ENCODE measurements at regions not wholly inside any gene's neighbourhood (a gene's known extent, or its start where the extent isn't known, plus 50 kb on each side); places are given as distances from the start of the nearest gene placed in this dataset.

DNA sequence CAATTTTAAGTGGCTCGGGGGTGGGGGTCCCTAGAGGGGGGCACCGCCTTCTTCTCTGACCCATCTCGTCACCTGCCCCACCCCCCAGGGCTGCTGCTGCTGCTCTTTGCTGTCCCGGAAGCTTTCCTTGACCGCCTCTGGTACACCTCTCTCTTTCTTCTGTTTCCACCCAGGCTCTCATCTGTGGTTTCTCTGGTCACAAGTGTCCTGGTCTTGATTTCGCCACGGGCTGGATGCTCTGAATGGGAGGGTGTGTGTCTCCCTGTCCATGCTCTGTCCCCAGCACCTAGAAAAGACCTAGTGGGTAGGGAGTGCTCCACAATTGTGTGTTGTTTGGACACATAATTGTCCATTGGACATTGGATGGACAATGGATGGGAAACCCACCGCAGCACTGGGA lies 134.7 kb upstream of the CIBAR2 start:
- DNase-seq (ENCODE audit: low read depth, low spot score), result no peak
- no peak for TF ChIP-seq CTCF (IDR thresholded peaks at IDR 0.05; ENCODE audit: low read depth, low read length)
- no peak overlapping the region for H3K4me3 ChIP-seq (ENCODE audit: low read depth, low read length)
- in situ Hi-C loops (cut with HindIII; ENCODE audit: low sequenced_read_pairs), result no loop called here

- no peak for TF ChIP-seq CTCF (IDR thresholded peaks at IDR 0.05; ENCODE audit: low read depth, low read length)
- in situ Hi-C loops (cut with HindIII; ENCODE audit: low sequenced_read_pairs), result no loop called here
- no peak for DNase-seq (ENCODE audit: low read depth, low spot score)
- H3K4me3 ChIP-seq (ENCODE audit: low read depth, low read length), result no peak overlapping the region
Measured at GRCh38 chr16:85248342-85248741, 136.1 kb upstream of the CIBAR2 start.

DNA sequence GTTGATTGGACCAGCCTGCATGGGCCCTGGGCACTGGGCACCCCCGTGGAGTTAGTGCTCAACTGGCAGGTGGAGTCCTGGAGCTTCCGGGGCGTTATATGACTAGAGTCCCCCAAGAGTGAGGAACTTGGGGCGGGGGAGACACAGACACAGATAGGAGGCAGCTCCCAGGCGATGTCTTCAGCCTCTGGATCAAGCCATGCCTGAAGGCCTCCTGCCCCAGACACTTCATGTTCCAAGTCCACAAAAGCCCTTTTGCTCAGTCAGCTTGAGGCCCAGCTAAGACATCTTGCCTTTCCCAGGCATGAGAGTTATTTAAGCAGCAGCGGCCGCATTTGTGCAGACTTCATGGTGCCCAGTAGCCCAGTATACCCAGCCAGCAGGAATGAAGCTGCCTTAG lies 136.6 kb upstream of the CIBAR2 start:
- no peak for TF ChIP-seq CTCF (IDR thresholded peaks at IDR 0.05; ENCODE audit: low read depth, low read length)
- DNase-seq (ENCODE audit: low read depth, low spot score), result no peak
- H3K4me3 ChIP-seq (ENCODE audit: low read depth, low read length), result no peak overlapping the region
- in situ Hi-C loops (cut with HindIII; ENCODE audit: low sequenced_read_pairs), result no loop called here

- in situ Hi-C loops (cut with HindIII; ENCODE audit: low sequenced_read_pairs), result no loop called here
- H3K4me3 ChIP-seq (ENCODE audit: low read depth, low read length), result no peak overlapping the region
Measured at GRCh38 chr16:85249418-85250146, 137.3 kb upstream of the CIBAR2 start.

DNA sequence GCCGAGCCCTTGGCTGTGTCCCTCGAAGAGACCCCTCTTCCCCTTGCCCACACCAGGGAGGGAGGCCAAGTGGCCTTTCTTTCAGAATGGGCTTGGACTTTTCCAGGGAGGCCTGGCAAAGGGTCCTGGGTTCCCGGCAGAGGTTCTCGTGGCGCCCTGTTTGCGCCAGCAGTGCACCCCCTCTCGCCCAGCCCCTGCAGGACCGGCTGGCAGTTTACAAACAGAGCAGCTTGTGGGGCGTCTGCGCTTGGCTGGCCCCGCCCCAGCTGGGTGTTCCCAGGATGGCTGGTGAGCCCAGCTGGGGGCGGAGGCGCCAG lies 137.8 kb upstream of the CIBAR2 start:
- H3K4me3 ChIP-seq (ENCODE audit: low read depth, low read length), result no peak overlapping the region
- no peak for TF ChIP-seq CTCF (IDR thresholded peaks at IDR 0.05; ENCODE audit: low read depth, low read length)
- in situ Hi-C loops (cut with HindIII; ENCODE audit: low sequenced_read_pairs), result no loop called here
- DNase-seq (ENCODE audit: low read depth, low spot score), result no peak

More at GRCh38 chr16:85249418-85250146, 137.3 kb upstream of the CIBAR2 start:
- no peak for DNase-seq (ENCODE audit: low read depth, low spot score)
- no peak for TF ChIP-seq CTCF (IDR thresholded peaks at IDR 0.05; ENCODE audit: low read depth, low read length)

DNA sequence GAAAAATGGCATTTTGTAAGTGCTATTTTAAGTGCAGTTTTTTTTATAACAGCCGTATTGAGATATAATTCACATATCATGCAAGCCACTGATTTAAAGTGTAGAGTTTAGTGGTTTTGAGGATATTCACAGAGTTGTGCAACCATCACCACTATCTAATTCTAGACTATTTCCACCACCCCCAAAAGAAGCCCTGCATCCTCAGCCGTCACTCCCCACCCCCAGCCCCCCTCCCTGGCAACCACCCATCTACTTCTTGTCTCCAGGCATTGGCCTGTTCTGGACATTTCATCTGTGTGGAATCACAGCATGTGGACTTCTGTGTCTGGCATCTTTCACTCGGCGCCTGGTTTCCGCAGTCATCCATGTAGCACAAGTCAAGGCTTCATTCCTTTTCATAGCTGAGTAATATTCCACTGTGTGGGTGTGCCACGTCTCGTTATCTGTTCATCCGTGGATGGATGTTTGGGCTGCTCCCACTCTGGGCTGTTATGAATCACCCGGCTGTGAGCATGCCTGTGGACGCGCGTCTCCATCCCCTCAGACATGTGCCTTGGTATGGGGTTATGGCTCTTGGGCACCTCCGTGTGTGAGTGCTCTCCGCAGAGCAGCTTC lies 138.4 kb upstream of the CIBAR2 start:
- TF ChIP-seq CTCF (IDR thresholded peaks at IDR 0.05; ENCODE audit: low read depth, low read length), result no peak
- in situ Hi-C loops (cut with HindIII; ENCODE audit: low sequenced_read_pairs), result no loop called here
- no peak overlapping the region for H3K4me3 ChIP-seq (ENCODE audit: low read depth, low read length)
- no peak for DNase-seq (ENCODE audit: low read depth, low spot score)

Data from astrocyte of the spinal cord (primary cell).